ENCODE measurements at regions not wholly inside any gene's neighbourhood (a gene's known extent, or its start where the extent isn't known, plus 50 kb on each side); places are given as distances from the start of the nearest gene placed in this dataset.

- TF ChIP-seq EZH2 (IDR thresholded peaks at IDR 0.05; ENCODE audit: low read depth, unreplicated experiment) (no peak), CREB1 (CRISPR knock-in tag; IDR thresholded peaks at IDR 0.05; ENCODE audit: low read depth) (no peak)
These were observed 187.1 kb upstream of the HAAO start (continued) for GRCh38 chr2:42979416-42979869.

DNA sequence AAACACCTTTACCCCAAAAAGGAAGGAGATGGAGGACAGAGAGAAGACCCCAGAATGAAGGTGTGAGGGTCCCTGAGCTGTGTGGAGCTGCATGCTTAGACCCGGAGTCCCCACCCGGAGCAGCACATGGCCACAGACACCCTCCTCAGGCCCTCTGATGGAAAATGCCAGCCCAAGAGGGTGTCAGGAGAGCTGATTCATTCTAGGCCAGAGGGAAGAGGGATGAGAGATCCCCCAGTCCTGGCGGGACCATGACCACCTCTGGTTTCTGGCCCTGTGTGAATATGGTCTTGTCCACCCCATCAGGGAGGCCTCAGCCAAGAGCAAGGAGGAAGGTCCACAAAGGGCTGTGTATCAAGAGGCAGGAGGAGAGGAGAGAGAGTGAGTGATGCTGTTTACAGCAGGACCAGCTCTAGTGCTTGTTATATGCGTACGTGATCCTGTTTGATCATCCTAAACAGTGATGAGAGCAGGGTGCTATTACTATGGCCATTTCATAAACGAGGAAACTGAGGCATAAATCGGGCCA lies 186.6 kb upstream of the HAAO start:
- Mint-ChIP-seq H3K9me3 (no peaks in the 10 kb centered on the region), H3K36me3 (ENCODE audit: low read depth) (no peaks in the 10 kb centered on the region; the same call in 2 of the 3 replicates), H3K4me3 (no peak overlapping the region), H3K27ac (no peak overlapping the region), H3K4me1 (peaks cover 11% of the 10 kb centered on the region), H3K27me3 (ENCODE audit: insufficient read depth, low read depth, poor library complexity) (peaks cover 9% of the 10 kb centered on the region)
- Histone ChIP-seq H4K20me1 (replicated peaks; ENCODE audit: insufficient read depth) (no peaks in the 10 kb centered on the region), H3K4me2 (no peak overlapping the region), H3K79me2 (replicated peaks; ENCODE audit: insufficient read depth) (no peaks in the 10 kb centered on the region), H3K27ac (ENCODE audit: low read depth) (no peak overlapping the region), H2AFZ (no peak overlapping the region), H3F3A (replicated peaks; ENCODE audit: low read depth) (no peaks in the 10 kb centered on the region), H3K4me1 (ENCODE audit: insufficient read depth) (peaks cover 7% of the 10 kb centered on the region; the same call in 1 of the 2 replicates), H3K9me2 (ENCODE audit: insufficient read depth) (no peaks in the 10 kb centered on the region), H3K27me3 (ENCODE audit: insufficient read depth) (no peaks in the 10 kb centered on the region), H3K4me3 (no peak overlapping the region), H3K36me3 (ENCODE audit: insufficient read depth) (no peaks in the 10 kb centered on the region)
- ATAC-seq (no peak), DNase-seq (ENCODE audit: low spot score) (no peak)
- TF ChIP-seq, protein P1, sequence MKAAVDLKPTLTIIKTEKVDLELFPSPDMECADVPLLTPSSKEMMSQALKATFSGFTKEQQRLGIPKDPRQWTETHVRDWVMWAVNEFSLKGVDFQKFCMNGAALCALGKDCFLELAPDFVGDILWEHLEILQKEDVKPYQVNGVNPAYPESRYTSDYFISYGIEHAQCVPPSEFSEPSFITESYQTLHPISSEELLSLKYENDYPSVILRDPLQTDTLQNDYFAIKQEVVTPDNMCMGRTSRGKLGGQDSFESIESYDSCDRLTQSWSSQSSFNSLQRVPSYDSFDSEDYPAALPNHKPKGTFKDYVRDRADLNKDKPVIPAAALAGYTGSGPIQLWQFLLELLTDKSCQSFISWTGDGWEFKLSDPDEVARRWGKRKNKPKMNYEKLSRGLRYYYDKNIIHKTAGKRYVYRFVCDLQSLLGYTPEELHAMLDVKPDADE (IDR thresholded peaks at IDR 0.05), result no peak
- TF ChIP-seq EZH2phosphoT487 (IDR thresholded peaks at IDR 0.05; ENCODE audit: unreplicated experiment) (no peak), CREB1 (CRISPR knock-in tag; IDR thresholded peaks at IDR 0.05; ENCODE audit: low read depth) (no peak), EZH2 (IDR thresholded peaks at IDR 0.05; ENCODE audit: low read depth, unreplicated experiment) (no peak), POLR2AphosphoS5 (IDR thresholded peaks at IDR 0.05; ENCODE audit: low read depth) (no peak), STAT1 (IDR thresholded peaks at IDR 0.05; ENCODE audit: unreplicated experiment) (no peak), ZNF331 (CRISPR knock-in tag; IDR thresholded peaks at IDR 0.05; ENCODE audit: low read depth) (no peak)
- TF ChIP-seq, protein P2, sequence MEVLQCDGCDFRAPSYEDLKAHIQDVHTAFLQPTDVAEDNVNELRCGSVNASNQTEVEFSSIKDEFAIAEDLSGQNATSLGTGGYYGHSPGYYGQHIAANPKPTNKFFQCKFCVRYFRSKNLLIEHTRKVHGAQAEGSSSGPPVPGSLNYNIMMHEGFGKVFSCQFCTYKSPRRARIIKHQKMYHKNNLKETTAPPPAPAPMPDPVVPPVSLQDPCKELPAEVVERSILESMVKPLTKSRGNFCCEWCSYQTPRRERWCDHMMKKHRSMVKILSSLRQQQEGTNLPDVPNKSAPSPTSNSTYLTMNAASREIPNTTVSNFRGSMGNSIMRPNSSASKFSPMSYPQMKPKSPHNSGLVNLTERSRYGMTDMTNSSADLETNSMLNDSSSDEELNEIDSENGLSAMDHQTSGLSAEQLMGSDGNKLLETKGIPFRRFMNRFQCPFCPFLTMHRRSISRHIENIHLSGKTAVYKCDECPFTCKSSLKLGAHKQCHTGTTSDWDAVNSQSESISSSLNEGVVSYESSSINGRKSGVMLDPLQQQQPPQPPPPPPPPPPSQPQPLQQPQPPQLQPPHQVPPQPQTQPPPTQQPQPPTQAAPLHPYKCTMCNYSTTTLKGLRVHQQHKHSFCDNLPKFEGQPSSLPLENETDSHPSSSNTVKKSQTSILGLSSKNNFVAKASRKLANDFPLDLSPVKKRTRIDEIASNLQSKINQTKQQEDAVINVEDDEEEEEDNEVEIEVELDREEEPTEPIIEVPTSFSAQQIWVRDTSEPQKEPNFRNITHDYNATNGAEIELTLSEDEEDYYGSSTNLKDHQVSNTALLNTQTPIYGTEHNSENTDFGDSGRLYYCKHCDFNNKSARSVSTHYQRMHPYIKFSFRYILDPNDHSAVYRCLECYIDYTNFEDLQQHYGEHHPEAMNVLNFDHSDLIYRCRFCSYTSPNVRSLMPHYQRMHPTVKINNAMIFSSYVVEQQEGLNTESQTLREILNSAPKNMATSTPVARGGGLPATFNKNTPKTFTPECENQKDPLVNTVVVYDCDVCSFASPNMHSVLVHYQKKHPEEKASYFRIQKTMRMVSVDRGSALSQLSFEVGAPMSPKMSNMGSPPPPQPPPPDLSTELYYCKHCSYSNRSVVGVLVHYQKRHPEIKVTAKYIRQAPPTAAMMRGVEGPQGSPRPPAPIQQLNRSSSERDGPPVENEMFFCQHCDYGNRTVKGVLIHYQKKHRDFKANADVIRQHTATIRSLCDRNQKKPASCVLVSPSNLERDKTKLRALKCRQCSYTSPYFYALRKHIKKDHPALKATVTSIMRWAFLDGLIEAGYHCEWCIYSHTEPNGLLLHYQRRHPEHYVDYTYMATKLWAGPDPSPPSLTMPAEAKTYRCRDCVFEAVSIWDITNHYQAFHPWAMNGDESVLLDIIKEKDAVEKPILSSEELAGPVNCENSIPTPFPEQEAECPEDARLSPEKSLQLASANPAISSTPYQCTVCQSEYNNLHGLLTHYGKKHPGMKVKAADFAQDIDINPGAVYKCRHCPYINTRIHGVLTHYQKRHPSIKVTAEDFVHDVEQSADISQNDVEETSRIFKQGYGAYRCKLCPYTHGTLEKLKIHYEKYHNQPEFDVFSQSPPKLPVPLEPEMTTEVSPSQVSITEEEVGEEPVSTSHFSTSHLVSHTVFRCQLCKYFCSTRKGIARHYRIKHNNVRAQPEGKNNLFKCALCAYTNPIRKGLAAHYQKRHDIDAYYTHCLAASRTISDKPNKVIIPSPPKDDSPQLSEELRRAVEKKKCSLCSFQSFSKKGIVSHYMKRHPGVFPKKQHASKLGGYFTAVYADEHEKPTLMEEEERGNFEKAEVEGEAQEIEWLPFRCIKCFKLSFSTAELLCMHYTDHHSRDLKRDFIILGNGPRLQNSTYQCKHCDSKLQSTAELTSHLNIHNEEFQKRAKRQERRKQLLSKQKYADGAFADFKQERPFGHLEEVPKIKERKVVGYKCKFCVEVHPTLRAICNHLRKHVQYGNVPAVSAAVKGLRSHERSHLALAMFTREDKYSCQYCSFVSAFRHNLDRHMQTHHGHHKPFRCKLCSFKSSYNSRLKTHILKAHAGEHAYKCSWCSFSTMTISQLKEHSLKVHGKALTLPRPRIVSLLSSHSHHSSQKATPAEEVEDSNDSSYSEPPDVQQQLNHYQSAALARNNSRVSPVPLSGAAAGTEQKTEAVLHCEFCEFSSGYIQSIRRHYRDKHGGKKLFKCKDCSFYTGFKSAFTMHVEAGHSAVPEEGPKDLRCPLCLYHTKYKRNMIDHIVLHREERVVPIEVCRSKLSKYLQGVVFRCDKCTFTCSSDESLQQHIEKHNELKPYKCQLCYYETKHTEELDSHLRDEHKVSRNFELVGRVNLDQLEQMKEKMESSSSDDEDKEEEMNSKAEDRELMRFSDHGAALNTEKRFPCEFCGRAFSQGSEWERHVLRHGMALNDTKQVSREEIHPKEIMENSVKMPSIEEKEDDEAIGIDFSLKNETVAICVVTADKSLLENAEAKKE (CRISPR knock-in tag; IDR thresholded peaks at IDR 0.05), result no peak

Data from GM23338 (cell line).